GM23338 (cell line): ENCODE measurements at regions not wholly inside any gene's neighbourhood (a gene's known extent, or its start where the extent isn't known, plus 50 kb on each side); places are given as distances from the start of the nearest gene placed in this dataset.

ENCODE experiments used
- ATAC-seq: fragments of 200-7000 bp; cut with Tn5 transposase; 3 replicates; pipeline ENCODE4 v1.9.1; 2020
- DNase-seq: peaks from one replicate; pipeline ENCODE4 v3.0.0-alpha.2; 2015; ENCODE audit warnings: low spot score
- H2AFZ ChIP-seq: fragments of 200-600 bp; sonication (generic); 2 replicates; pipeline ENCODE4 v1.8.0; 2016; ENCODE audit warnings: antibody characterized with exemption, mild to moderate bottlenecking, moderate library complexity
- H3F3A ChIP-seq: fragments of 200-600 bp; sonication (generic); replicated peaks from 2 replicates; pipeline ENCODE4 v1.8.0; 2017; ENCODE audit warnings: antibody characterized with exemption, mixed run types, low read depth
- H3K27ac ChIP-seq: fragments of 200-600 bp; sonication (generic); 2 replicates; pipeline ENCODE4 v1.6.1; 2016; ENCODE audit warnings: low read depth
- H3K27me3 ChIP-seq: fragments of 200-600 bp; sonication (generic); 2 replicates; pipeline ENCODE4 v1.8.0; 2016; ENCODE audit warnings: mild to moderate bottlenecking, mixed run types, moderate library complexity; ENCODE audit not compliant: insufficient read depth
- H3K36me3 ChIP-seq: fragments of 200-600 bp; sonication (generic); 2 replicates; pipeline ENCODE4 v1.8.0; 2016; ENCODE audit warnings: mild to moderate bottlenecking; ENCODE audit not compliant: insufficient read depth
- H3K4me1 ChIP-seq: fragments of 200-600 bp; sonication (generic); 2 replicates; pipeline ENCODE4 v1.8.0; 2016; ENCODE audit warnings: mild to moderate bottlenecking, moderate library complexity; ENCODE audit not compliant: insufficient read depth
- H3K4me2 ChIP-seq: fragments of 200-600 bp; sonication (generic); 2 replicates; pipeline ENCODE4 v1.7.1; 2017; ENCODE audit warnings: mixed run types
- H3K4me3 ChIP-seq: fragments of 200-600 bp; sonication (generic); 2 replicates; pipeline ENCODE4 v1.6.1; 2016; ENCODE audit warnings: mixed run types
- H3K79me2 ChIP-seq: fragments of 200-600 bp; sonication (generic); replicated peaks from 2 replicates; pipeline ENCODE4 v1.8.0; 2017; ENCODE audit warnings: mild to moderate bottlenecking; ENCODE audit not compliant: insufficient read depth
- H3K9me2 ChIP-seq: fragments of 200-600 bp; sonication (generic); 2 replicates; pipeline ENCODE4 v1.8.0; 2017; ENCODE audit not compliant: insufficient read depth
- H4K20me1 ChIP-seq: fragments of 200-600 bp; sonication (generic); replicated peaks from 2 replicates; pipeline ENCODE4 v1.8.0; 2017; ENCODE audit warnings: mild to moderate bottlenecking; ENCODE audit not compliant: insufficient read depth
- H3K27ac Mint-ChIP-seq: 2 replicates; pipeline ENCODE4 v1.8.0; 2020; ENCODE audit warnings: inconsistent platforms, mild to moderate bottlenecking, moderate library complexity, mixed read lengths
- H3K27me3 Mint-ChIP-seq: 3 replicates; pipeline ENCODE4 v1.8.0; 2022; ENCODE audit warnings: low read depth, mild to moderate bottlenecking, moderate library complexity, mixed read lengths, inconsistent platforms; ENCODE audit not compliant: insufficient read depth, poor library complexity
- H3K36me3 Mint-ChIP-seq: 3 replicates; pipeline ENCODE4 v1.8.0; 2021; ENCODE audit warnings: low read depth, mild to moderate bottlenecking, inconsistent platforms, moderate library complexity, mixed read lengths
- H3K4me1 Mint-ChIP-seq: 3 replicates; pipeline ENCODE4 v1.8.0; 2020; ENCODE audit warnings: mild to moderate bottlenecking, inconsistent platforms, mixed read lengths
- H3K4me3 Mint-ChIP-seq: 3 replicates; pipeline ENCODE4 v1.8.0; 2021; ENCODE audit warnings: moderate library complexity, mild to moderate bottlenecking, inconsistent platforms, mixed read lengths
- H3K9me3 Mint-ChIP-seq: 3 replicates; pipeline ENCODE4 v1.8.0; 2020; ENCODE audit warnings: moderate library complexity, mild to moderate bottlenecking, inconsistent platforms, mixed read lengths
- CREB1 ChIP-seq: fragments of 250-450 bp; sonication (Bioruptor Pico); IDR thresholded peaks from 2 replicates; pipeline ENCODE4 v1.5.0; 2020; ENCODE audit warnings: low read depth, mild to moderate bottlenecking, moderate library complexity
- EZH2 ChIP-seq: fragments of 200-600 bp; sonication (generic); IDR thresholded peaks from one replicate; pipeline ENCODE4 v1.8.0; 2017; ENCODE audit warnings: antibody characterized with exemption, mild to moderate bottlenecking, low read depth; ENCODE audit not compliant: unreplicated experiment
- EZH2phosphoT487 ChIP-seq: fragments of 200-600 bp; sonication (generic); IDR thresholded peaks from one replicate; pipeline ENCODE4 v1.8.1; 2018; ENCODE audit warnings: antibody characterized with exemption; ENCODE audit not compliant: unreplicated experiment
- JUNB ChIP-seq: IDR thresholded peaks from one replicate; pipeline ENCODE4 v1.6.1; 2016; ENCODE audit warnings: antibody characterized with exemption; ENCODE audit not compliant: unreplicated experiment
- POLR2AphosphoS5 ChIP-seq: IDR thresholded peaks from 2 replicates; pipeline ENCODE4 v1.6.1; 2016; ENCODE audit warnings: antibody characterized with exemption, low read depth
- ZNF331 ChIP-seq: fragments of 250-450 bp; sonication (Bioruptor Pico); IDR thresholded peaks from 2 replicates; pipeline ENCODE4 v1.5.0; 2020; ENCODE audit warnings: low read depth, mild to moderate bottlenecking, moderate library complexity
- TF ChIP-seq, protein P1 (sequence below): IDR thresholded peaks from 2 replicates; pipeline ENCODE4 v1.6.1; 2016; ENCODE audit warnings: antibody characterized with exemption
- TF ChIP-seq, protein P2 (sequence below): IDR thresholded peaks from one replicate; pipeline ENCODE4 v1.6.1; 2018; ENCODE audit warnings: antibody characterized with exemption; ENCODE audit not compliant: unreplicated experiment

- TF ChIP-seq, protein P1, sequence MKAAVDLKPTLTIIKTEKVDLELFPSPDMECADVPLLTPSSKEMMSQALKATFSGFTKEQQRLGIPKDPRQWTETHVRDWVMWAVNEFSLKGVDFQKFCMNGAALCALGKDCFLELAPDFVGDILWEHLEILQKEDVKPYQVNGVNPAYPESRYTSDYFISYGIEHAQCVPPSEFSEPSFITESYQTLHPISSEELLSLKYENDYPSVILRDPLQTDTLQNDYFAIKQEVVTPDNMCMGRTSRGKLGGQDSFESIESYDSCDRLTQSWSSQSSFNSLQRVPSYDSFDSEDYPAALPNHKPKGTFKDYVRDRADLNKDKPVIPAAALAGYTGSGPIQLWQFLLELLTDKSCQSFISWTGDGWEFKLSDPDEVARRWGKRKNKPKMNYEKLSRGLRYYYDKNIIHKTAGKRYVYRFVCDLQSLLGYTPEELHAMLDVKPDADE: no peak
- TF ChIP-seq JUNB (no peak), POLR2AphosphoS5 (no peak), ZNF331 (CRISPR knock-in tag) (no peak)
- TF ChIP-seq, protein P2, sequence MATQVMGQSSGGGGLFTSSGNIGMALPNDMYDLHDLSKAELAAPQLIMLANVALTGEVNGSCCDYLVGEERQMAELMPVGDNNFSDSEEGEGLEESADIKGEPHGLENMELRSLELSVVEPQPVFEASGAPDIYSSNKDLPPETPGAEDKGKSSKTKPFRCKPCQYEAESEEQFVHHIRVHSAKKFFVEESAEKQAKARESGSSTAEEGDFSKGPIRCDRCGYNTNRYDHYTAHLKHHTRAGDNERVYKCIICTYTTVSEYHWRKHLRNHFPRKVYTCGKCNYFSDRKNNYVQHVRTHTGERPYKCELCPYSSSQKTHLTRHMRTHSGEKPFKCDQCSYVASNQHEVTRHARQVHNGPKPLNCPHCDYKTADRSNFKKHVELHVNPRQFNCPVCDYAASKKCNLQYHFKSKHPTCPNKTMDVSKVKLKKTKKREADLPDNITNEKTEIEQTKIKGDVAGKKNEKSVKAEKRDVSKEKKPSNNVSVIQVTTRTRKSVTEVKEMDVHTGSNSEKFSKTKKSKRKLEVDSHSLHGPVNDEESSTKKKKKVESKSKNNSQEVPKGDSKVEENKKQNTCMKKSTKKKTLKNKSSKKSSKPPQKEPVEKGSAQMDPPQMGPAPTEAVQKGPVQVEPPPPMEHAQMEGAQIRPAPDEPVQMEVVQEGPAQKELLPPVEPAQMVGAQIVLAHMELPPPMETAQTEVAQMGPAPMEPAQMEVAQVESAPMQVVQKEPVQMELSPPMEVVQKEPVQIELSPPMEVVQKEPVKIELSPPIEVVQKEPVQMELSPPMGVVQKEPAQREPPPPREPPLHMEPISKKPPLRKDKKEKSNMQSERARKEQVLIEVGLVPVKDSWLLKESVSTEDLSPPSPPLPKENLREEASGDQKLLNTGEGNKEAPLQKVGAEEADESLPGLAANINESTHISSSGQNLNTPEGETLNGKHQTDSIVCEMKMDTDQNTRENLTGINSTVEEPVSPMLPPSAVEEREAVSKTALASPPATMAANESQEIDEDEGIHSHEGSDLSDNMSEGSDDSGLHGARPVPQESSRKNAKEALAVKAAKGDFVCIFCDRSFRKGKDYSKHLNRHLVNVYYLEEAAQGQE: no peak
These were observed 355.9 kb upstream of the PITX2 start (continued) for GRCh38 chr4:110978761-110979160.

DNA sequence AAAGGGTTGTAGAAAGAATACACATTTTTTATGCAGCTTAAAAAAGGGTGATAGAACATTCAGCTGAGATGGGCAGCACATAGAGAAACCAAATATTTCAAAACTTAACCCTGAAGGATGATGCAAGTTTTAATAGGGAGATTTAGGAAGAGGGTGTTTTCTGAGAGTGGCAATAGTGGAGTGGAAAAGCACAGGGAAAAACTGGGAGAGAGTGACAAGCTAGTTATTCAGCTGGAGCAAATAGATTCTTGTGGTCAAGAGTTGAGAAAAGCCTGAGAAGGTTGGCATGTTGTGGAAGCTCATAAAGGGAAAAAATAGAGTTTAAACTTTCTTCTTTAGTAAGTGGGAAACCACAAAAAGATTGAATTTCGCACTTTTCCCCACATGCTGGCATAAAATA is 359.6 kb upstream of the PITX2 start:
- H3K36me3 ChIP-seq: no peaks in the 10 kb centered on the region
- Mint-ChIP-seq H3K4me1 (no peaks in the 10 kb centered on the region), H3K4me3 (no peak overlapping the region), H3K27me3 (no peaks in the 10 kb centered on the region), H3K36me3 (no peaks in the 10 kb centered on the region), H3K9me3 (no peaks in the 10 kb centered on the region), H3K27ac (no peak overlapping the region)
- H3K4me2 ChIP-seq: no peak overlapping the region
- H3K4me3 ChIP-seq: no peak overlapping the region
- no peaks in the 10 kb centered on the region for H3F3A ChIP-seq
- no peak overlapping the region for H3K27ac ChIP-seq
- no peak overlapping the region for H2AFZ ChIP-seq
- H3K27me3 ChIP-seq: no peaks in the 10 kb centered on the region
- no peaks in the 10 kb centered on the region; the same call in 1 of the 2 replicates for H3K9me2 ChIP-seq
- no peaks in the 10 kb centered on the region for H4K20me1 ChIP-seq
- no peaks in the 10 kb centered on the region for H3K79me2 ChIP-seq
- no peak for DNase-seq
- no peak for ATAC-seq
- H3K4me1 ChIP-seq: no peaks in the 10 kb centered on the region
- TF ChIP-seq JUNB (no peak), ZNF331 (CRISPR knock-in tag) (no peak), EZH2 (no peak), POLR2AphosphoS5 (no peak), CREB1 (CRISPR knock-in tag) (no peak), EZH2phosphoT487 (no peak)
- TF ChIP-seq, protein P2: no peak
- TF ChIP-seq, protein P1: no peak
